GM19372 (cell line): ENCODE measurements at regions not wholly inside any gene's neighbourhood (a gene's known extent, or its start where the extent isn't known, plus 50 kb on each side); places are given as distances from the start of the nearest gene placed in this dataset.
"Not testable (repeated sequence)": the region's sequence is repeated elsewhere in the genome, so short reads cannot be mapped to it uniquely, and the experiment has no call there.

ENCODE experiments used
- ATAC-seq: cut with Tn5 transposase; IDR thresholded peaks from one replicate; pipeline ENCODE4 v1.9.1; 2021; ENCODE audit warnings: mild to moderate bottlenecking, low read depth, moderate library complexity; ENCODE audit not compliant: unreplicated experiment

DNA sequence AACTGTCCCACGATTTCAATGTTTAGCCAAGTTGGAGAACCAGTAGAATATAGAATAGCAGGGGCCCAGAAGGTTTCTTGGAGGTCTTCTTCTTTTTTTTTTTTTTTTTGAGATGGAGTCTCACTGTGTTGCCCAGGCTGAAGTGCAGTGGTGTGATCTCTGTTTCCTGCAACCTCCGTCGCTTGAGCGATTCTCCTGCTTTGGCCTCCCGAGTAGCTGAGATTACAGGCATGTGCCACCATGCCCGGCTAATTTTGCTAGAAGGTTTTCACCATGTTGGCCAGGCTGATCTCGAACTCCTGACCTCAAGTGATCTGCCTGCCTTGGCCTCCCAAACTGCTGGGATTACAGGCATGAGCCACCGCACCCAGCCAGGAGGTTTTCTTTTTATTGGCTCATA is 84.3 kb downstream of the MYCN start:
- ATAC-seq = not testable (repeated sequence)

DNA sequence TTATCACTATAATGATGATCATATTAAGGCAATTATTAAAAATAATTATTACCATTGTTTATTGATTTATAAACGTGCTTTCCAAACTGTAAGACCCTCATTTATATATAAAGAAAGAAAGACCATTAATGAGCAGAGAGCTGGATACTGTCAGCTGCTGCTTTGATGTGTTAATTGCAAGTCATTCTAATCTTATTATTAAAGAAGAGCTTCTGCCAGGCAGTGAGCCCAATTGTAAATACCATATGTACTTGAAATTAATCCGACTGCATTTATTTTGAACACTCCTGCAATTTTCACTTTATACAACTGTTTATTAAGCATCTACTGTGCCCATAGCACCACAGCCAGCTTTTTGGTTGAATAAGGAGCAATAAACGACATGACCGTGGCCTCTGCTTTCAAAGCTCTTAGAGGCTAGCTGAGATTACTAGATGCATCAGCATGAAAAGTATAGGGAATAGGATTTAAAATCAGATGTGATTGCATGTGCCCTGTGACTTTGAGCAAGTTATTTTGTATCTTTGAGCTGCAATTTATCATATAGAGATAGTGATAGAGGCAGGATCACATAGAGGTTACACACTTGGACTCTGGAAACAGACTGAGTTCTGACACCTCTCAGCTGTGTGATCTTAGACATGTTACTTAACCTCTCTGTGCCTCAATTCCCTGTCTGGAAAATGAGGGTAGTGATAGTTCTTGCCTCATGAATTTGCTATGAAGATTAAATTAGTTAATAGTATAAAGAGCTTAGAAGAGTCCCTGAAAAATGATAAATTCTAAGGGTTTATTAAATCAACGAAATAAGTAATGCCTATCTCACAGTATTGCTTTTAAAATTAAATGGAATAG is 83.4 kb downstream of the MYCN start:
- ATAC-seq = no peak

DNA sequence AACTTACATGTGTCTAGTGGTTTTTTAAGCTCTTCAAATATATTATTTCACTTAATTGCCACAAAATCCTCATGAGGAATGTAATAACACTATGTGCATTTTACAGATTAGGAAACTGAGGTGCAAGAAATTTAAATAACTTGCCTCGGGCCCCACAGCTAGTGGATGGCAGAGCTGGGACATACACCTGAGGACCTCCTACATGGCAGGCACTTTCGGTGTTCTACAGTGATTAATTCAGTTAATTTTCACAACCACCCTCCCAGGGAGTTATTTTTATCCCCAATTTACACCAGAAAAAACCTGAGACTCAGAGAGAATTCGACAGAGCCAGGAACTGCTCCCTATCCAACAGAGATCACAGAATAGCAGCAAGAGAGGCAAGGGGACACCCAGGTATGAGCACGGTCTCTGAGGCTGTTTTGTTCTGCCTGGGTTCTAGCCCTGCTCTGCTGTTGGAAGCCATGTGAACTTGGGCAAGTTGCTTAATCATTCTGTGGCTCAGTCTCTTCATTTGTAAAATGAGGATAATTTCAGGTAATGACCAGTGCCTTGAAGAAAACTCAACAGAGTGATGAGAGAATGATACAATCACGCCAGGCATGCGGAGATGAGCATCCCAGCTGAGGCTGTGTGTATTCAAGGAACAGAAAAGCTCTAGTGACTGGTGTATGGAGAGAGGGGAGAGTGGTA is 82.3 kb downstream of the MYCN start:
- ATAC-seq = no peak

DNA sequence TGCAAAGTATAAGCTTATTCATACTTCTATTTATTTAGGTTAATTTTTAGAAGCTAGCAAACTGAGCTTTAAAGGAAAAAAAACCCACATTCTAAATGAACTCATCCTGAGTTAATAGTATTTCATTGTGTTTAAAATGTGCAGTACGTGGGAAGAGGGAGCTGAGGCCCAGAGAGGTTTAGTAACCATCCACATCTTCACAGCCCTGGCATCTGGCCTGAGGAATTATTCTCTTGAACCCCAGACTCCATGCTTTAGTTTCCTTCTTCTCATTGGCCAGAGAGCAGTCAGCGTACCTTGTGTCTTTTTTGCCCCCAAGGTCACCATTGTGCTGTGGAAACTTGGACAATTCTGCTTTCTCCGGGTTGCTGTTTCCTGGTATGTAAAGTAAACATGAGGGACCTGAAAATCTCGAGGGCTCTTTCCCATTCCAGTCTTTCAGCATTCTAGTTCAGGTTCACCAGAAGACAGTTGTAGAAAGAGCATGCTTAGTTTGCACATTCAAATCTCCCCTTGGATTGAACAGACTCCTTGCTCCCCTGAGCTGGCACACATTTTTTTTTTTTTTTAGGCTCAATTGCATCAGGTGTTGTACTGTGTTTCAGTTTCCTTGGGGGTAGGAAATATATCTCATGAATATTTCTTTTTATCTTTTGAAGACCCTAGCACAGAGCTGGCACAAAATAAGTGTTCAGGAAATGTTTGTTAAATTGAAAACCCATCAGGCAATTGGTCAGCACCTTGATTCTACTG is 81.4 kb downstream of the MYCN start:
- no peak for ATAC-seq

DNA sequence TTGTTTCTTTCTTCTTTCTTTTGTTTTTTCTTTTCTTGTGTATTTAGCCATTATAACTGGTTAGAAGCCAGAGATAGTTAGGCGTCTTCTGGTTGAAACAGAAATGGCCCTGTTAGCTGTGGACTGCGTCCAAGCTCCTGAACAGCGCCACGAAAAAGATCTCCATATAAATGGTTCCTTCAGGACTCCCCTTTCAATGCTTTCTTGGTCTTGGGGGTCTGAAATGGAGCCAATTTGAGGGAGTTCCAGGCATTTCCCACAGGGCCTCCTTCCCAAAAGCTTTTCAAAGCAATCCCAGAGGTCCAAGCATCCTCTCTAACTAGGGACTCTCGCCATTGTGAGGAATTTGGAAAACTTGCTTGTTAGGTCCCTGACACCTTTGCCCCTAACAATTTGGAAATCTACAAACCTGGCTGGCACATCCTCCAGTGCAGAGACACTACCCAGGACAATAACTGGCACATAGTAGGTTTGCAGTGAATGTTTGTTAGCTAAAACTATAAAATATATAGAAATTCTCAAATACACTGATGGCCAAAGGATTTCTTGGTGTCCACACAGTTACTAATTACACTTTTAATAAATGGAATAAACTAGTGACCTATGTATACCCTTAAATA is 80.1 kb downstream of the MYCN start:
- no peak for ATAC-seq

DNA sequence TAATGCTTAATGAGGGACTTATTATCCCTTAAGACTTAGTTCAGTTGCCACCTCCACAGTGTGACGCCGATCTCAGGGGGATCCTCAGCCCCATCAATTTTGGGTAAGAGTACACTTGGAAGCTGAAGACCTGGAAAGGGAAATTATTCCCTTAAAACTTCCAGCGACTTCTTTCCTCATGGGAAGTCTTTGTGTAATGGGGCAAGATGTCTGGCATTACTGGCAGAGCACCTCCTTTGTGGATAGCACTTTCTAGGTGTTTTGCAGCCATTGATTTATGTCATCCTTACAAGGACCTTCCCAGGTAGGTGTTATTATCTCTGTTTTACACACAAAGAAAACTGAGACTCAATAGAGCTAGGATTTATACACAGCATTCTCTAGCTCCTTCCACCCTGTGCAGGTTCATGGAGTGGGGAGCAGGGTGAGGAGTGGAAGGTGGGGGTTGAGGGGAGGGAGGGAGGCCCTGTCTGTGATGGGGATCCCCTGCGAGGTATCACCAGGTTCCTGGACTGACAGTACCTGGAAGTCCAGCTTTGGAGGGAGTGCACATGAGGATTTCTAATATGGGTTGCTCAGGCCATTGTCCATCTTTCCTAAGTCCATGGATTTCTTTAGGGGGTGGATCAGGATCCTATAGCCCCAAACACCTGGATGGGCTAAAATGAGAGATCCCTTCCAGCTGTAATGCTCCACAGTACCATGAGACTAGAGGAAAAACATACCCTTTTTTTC is 79.4 kb downstream of the MYCN start:
- ATAC-seq = no peak

DNA sequence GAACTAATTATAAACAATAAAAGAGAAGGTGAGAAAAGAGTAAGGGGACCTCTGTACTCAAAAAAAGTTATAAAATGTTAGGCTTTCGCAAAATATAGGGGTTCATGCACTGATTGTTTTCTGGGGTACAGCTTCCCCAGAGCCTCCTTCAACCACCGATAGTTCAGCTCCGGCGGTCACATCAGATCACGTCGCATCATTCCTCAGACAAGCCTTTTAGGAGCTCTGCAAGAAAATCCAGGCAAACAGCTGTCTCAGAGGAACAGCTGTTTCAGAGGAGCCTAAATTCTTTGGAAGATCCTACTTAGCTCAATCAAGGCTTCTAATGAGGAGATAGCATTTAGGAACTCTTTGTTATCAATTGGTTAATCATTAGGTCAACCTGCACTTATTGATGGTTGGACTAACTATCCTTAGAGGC is 78.7 kb downstream of the MYCN start:
- ATAC-seq = no peak

DNA sequence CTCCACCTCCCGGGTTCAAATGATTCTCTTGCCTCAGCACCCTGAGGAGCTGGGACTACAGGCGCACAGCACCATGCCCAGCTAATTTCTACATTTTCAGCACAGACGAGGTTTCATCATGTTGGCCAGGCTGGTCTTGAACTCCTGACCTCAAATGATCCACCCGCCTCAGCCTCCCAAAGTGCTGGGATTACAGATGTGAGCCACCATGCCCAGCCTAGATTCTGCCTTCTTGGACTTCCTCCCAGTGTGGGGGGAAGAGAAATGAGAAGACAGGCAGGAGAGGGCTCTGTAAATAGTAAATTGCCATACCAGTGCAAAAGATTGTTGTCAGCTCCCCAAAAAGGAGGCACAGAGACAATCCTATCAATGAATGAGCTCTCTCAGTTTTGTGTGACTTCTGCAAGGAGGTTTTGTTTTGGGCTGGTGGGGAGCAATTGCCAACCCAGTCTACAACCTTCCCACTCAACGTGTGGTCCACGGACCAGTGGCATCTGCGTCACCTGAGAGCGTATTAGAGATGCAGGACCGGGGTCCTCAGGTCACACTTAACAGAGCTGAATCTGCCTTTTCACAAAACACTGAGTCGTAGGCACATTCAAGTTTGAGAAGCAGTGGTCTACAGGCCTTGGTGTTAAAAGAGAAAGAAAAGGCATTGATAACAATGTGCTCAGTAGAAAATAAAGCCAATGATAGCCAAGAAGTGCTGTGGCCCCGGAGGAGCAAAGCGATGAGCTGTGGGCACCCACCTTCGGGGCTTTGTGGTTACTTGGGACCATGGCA is 78.1 kb downstream of the MYCN start:
- ATAC-seq = no peak

DNA sequence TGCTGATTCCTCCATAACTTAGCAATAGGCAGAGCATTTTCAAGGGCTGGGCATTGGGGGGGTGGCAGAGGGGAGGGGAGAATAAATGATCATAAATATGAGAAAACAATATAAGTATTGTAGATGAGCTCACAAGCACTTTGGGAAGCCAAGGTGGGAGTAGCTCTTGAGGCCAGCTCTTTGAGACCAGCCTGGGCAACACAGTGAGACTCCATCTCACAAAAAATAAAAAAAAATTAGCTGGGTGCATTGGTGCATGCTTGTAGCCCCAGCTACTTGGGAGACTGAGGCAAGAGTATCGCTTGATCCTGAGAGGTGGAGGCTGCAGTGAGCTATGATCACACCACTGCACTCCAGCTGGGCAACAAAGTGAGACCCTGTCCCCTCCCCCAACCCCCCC is 75.9 kb downstream of the MYCN start:
- no peak for ATAC-seq

DNA sequence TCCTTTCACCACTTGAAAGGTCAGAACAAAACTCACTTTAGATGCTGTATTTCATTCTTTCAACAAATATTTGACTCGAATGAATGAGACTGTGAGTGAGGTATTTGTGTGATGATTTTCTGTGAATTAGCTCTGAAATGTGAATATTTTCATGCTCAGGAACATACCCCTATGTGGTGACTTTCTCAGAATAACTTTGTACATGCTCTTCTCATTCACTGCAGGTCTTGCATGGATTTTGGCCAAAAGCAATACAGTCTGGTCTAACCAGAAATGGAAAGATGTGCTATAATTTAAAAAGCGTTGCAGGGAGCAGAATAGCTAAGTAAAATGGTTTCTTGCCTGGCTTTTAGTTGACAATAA is 75.5 kb downstream of the MYCN start:
- ATAC-seq = no peak

DNA sequence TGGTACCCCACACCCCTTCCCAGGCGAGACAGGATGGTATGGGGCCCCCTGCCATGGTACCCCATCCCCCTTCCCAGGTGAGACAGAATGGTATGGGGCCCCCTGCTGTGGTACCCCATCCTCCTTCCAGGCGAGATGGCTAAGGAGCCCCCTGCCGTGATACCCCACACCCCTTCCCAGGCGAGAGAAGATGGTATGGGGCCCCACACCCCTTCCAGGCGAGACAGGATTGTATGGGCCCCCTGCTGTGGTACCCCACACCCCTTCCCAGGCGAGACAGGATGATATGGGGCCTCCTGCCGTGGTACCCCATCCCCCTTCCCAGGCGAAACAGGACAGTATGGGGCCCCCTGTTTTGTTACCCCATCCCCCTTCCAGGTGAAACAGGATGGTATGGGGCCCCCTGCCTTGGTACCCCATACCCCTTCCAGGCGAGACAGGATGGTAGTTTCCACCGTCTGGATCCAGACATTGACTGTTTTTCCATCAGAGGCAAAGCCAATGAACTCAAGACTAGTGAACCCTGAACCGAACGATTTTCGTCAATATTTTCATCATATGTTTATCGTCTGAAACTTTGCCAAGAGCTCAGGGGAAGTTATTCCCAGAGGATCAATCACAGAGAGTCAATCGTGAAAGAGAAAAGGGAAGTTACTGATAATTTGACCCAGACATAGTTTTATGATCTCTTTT is 75.0 kb downstream of the MYCN start:
- no peak for ATAC-seq

DNA sequence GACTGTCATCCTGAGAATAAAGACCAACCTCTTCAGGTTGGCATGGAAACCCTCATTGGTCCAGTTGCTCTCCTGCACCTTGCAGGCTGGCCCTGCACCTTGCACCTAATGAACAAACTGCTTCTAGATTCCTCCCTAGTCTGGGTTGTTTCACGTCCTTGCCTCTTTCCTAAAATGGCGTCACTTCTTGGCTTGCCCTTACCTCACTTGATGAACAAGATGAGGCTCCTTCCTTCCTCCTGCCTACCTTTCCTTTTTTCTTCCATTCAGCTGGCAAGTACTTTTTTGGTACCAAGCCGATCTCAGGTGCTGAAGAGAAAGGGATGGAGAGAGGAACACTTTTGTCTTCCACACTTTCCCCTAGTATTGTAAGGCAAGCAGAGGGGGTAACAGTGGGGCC is 74.5 kb downstream of the MYCN start:
- ATAC-seq = no peak

DNA sequence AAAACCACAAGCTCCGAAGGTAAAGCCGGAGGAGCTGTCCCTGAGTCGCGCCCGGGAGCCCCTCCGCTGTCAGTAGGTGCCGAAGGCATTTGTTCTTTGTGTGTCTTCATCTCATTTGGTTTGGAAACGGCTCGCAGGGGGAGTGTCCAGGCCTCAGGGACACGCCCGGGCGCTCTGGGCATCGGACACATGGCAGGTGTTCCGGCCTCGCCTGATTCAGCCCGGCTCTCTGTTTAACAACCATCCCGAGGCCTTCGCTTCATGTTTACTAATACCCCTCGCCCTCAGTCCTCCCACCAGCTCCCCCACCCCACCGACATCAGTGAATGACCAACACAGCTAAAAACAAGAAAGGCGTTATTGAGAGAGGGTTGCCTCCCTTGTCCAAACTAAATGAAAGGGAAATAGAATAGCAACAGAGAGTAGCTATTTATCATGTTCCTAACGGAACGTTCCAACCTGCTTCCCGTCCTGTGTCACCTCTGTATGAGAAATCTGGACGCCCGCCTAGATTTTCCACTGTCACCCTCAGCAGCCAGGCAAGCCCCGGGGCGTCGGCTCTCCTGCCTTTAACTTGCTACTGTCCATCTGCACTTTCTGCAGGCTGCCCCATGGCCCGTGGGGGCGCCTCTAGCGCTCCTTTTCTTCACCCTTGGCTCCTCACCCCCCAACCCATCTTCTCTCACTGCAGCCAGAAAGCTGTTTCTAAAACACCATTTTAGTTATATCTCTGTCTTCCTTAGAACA is 73.9 kb downstream of the MYCN start:
- ATAC-seq = no peak

DNA sequence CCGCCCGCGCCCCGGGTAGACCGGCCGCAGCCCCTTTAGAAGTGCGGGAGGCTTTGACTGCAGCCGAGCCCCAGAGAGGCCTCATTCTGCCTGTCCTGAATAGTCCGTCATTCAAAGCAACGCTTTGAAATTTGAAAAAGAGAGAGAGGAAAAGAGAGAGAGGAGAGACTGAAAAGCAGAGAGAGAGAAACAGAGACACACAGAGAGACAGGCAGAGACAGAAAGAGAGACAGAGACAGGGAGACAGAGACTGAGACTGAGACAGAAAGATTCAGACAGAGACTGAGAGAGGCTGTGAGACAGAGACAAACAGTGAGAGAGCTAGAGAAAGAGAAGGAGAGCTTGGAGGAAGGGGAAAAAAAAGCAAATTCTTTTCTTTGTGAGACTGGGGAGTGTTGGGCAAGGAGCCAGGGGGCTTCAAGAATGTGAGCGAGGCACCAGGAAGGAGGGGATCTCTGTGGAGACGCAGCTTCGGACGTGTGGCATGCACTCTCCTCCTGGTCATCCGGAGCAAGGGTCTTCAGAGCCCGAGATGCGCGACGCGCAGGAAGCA is 73.1 kb downstream of the MYCN start:
- no peak for ATAC-seq

DNA sequence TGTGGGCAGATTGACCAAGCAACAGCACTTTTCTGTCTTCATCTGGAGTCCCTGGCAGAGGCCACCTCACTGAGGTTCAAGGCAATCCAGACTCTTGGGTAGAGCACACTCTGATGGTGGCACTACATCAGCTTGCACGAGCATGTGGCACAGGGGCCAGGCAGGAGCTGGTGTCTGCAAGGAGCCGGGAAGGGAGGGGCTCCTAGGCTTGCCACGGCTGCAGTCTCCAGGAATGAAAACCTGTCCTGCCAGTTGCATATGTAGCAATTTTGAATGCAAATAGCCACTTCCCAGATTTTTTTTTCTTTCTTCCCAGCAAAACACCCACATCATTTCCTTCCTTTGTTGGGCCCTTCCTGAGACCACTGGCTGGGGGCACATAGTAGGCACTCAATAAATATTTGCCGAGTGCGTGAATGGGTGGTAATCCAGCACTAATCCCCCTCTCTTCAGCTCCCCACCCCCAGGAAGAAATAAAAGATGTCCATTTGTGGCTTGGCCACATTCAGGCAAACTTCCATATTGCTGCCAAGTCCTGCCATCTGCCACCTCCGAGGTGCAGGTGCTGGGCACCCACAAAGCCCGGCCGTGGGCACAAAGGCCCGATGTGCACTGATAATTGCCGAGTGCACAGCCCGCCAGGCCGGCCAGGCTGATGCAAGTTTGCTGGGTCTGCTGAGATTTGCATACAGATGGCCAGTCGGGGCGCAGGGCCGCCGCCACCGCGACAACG is 72.4 kb downstream of the MYCN start:
- ATAC-seq = no peak

DNA sequence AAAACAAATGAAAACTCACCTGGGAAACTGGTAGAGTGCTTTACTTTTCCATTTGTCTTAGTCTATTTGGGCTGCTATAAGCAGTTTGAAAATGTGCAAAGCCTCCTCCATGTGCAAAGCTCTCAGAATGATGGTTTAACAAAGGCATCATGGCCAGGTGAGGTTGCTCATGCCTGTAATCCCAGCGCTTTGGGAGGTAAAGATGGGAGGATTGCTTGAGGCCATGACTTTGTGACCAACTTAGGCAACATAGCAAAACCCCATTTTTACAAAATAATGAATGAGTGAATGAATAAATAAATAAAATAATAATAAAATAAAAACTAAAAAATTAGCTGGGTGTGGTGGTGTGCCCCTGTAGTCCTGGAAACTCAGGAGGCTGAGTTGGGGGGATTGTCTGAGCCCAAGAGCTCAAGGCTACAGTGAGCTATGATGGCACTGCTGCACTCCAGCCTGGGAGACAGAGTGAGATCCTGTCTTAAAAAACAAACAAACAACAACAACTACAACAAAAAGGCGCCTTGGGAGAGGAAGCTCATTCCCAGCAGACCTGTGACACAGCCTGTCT is 71.8 kb downstream of the MYCN start:
- ATAC-seq = no peak

DNA sequence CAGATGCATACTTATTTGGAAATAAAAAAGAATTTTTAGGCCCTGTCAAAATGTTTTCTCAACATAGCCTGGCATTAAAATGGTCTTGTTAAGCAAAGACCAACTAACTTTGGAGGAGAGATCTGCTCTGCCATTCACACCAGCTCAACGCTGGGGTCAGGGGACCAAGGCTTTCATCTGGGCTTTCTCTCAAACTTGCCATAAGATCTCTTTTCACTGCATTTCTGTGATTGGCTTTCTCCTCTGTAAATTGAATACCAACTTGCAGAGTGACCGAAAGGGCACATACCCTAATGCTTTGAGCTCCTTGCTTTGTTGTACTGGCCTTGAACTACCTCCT is 71.2 kb downstream of the MYCN start:
- ATAC-seq = no peak
